ENCODE measurements at regions not wholly inside any gene's neighbourhood (a gene's known extent, or its start where the extent isn't known, plus 50 kb on each side); places are given as distances from the start of the nearest gene placed in this dataset.

- DNase-seq = no peak
Measured at GRCh38 chr2:103814016-103814415, 1039.9 kb upstream of the POU3F3 start.

DNA sequence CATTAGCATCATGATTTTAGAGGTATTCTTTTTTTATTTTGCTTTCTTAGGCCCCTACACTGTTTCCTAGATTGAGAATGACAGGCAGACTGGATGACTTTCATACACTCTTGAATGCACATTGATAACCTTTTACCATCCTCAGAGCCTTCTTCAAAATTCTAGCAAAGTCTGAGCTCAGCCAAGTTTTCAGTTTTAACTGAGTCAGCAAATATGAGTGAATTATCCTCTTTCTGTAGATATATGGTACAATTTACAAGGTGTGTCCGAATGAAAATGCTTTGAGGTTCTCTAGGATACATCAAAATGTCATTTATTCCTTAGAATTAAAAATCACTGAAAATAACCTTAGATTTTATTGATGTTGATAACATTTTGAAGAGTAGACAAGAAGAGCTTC, 1038.2 kb upstream of the POU3F3 start:
- DNase-seq = no peak

DNA sequence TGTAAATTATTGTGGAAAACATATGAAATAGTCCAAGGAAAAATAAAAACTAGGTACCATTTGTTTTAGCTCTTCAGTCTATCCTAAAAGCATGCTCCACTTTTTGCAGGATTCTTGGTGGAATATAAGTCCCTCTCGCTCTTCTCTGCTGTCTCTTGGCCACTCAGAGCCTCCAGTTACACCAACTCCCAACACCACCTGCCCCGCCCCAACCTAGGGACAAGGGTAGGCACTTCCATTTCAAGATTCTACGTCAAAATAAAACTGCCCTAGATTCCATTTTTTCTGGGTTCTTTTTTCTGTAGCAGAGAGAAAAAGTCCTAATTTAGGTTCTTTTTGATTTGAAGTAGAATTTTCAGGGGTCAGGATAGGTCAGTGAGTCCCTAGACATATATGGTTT, 1036.2 kb upstream of the POU3F3 start:
- no peak for DNase-seq

- DNase-seq = no peak
Measured at GRCh38 chr2:103818176-103818575, 1035.7 kb upstream of the POU3F3 start.

DNA sequence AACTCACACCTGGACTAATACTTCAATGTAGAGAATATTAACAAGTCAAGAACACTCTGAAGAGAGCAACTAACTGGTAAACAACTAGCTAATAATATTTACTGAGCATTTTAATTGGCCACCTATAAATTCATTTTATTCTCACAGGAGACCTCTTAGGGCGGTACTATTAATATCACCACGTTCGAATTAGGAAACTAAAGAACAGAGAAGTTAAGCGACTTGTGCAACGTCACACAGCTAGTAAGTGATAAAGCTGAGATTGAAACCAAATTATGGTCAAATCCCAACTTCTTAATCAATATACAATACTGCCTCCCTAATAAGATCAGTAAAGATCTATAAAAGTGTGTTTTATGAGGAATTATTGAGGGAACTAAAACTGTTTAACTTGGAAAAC, 1034.3 kb upstream of the POU3F3 start:
- DNase-seq = no peak

DNA sequence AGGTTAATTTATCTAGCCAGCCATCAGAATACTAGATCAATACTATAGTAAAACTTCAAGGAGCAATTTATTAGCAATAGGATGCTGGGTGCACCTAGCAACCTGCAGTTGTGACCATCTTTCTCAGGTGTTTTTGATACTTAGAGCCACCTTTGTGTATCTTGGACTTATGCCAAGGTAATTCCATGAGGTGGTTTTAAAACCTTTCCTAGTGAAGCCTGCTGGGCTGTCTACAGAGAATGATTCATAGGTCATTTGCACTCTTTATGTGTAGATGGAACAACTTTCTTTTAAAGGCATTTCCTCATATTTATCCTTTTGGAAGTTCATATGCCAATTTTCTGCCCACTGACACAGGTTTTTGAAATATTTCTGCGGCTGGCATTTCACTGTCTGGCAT, 1030.1 kb upstream of the POU3F3 start:
- DNase-seq = no peak

DNA sequence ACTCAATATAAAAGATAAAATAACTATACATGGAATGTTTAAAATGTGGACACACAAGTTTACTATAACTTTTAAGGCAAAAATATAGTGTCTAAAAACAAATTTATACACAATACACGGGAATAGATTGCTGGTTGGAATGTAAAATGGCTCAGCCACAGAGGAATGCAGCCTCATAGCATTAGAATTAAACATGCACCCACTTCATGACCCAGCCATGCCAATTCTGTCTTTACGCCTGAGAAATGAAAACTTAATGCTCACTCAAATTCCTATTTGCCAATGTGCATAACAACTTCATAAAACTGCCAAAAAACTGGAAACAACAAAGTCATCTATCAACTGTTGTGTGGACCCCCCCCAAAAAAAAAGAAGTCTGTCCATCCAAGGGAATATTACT, 1006.6 kb upstream of the POU3F3 start:
- no peak for DNase-seq

- no peak for DNase-seq
Measured at GRCh38 chr2:103859238-103859637, 994.7 kb upstream of the POU3F3 start.

DNA sequence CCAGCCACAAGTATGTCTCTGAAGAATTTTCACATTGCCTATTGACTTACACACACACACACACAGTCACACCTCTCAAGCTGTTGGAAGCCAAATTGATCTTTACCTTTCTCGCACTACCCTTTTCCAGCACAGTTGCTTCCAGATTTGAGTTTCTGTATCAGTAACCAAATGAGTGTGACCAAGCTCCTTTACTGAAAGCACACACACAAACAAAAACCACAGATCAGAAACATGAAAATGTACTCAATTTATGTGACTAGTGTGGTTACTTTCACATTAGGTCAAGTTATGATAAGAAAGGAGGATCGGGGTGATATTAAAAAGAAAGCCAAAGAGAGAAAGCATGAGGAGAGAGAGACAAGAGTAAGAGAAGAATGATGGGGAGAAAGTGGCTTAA, 993.9 kb upstream of the POU3F3 start:
- DNase-seq = no peak

- DNase-seq = no peak
Measured at GRCh38 chr2:103868396-103868795, 985.5 kb upstream of the POU3F3 start.

GRCh38 chr2:103873716-103874351, 980.1 kb upstream of the POU3F3 start:
- DNase-seq = no peak

- DNase-seq = no peak
Measured at GRCh38 chr2:103875131-103875530, 978.8 kb upstream of the POU3F3 start.

DNA sequence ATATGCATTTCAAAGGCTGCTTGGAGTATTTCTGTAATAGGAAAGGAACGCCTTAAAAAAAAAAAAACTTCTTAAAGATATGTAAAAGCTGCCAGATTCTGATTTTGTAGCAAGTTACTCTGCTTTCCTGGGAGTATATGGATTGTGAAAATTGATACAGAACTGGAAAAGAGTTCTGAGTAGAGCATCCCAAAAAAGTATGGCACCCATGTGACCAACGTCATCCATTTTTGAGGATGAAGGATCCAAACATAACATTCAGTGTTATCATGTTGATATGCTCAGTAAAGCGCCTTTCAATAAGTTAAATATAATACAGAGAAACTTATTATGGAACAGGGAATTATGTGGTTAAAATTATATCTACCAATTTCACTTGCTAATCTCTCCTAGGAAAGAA, 978.4 kb upstream of the POU3F3 start:
- DNase-seq = no peak

GRCh38 chr2:103876611-103877010, 977.3 kb upstream of the POU3F3 start:
- DNase-seq = no peak

DNA sequence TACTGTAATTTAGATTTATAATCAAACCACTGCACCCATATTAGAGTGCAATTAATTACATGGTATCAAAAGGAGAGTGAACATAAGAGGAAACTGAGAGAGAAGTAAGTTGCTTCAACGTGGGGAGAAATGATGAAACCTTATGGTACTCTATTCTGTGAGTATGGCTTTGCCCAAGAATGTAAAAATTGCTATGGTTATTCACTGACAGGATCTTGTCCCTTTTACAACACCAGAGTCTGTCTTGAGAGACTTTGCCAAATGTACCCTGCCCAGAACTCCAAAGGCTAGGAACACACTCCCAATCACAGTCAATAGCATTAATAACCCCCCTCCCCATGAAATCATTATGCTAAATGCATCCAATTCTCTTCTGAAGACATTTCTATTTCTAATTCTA, 974.8 kb upstream of the POU3F3 start:
- DNase-seq = no peak

DNA sequence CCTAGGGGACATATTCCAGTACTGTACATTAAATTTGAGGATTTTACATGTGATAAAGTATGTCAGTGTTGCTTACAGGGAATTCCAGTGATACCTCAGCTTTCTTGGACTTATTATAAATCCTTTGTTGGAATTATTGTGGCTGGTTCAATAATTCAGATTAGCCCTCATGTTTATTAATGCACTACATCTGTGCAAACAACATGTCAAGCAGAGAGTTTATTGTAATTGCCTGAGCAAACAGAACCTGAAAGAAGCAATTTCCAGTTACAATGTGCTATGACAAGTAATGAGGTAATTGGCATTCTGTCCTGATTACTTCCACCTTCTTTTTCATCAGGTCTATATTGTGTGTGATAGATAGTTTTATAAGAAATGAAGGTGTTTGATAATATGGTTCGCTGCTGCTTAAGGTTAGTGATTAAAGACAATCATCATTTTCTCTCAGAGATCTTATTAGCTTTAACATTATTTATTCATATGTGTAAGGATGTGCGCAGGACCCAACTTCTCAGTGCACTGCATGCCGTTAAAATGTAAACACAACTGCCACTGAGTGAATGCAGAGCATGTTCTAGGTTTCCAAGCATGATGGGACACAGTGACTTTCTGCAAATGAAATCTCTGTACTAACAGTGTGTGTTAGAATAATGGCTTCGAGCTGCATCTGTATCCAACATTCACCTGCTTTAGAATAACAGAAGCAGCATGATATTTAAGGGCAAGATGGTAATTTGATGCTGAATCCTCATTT, 973.7 kb upstream of the POU3F3 start:
- no peak for DNase-seq

- no peak for DNase-seq
Measured at GRCh38 chr2:103887625-103888024, 966.3 kb upstream of the POU3F3 start.

DNA sequence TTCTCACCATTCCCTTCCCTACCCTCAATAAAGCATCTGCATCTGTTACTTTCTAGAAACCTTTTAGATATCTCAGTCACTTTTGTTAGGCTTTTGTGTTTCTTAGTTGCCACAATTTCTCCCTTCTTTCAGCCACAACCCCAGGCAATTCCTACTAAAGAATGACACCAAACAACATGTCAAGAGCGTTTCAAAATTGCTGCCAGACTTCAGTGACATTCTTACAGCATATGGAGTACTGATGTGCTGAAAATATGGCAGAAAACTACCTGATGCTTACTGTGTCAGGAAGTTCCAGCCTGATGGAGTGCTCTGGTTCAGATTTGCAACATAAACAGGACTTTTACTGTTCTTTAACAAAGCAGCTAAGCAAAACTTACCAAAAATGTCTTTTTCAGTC, 957.7 kb upstream of the POU3F3 start:
- DNase-seq = no peak

DNA sequence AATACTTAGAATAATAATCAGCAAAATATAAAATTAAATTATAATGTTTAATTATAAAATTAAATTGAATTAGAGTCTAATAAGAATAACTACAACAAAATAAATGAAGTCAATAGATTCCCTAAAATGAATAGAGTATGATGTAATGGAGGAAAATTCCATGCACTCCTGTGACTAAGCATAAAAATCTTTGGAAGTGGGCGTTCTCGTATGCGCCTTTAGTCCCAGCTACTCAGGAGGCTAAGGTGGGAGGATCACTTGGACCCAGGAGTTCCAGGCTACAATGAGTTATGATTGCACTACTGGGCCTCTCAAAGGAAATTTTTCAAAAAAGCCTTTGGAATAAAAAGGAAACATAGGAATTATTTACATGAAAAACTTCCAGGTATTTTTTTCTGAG, 955.4 kb upstream of the POU3F3 start:
- no peak for DNase-seq

- no peak for DNase-seq
Measured at GRCh38 chr2:103902347-103902746, 951.6 kb upstream of the POU3F3 start.

DNA sequence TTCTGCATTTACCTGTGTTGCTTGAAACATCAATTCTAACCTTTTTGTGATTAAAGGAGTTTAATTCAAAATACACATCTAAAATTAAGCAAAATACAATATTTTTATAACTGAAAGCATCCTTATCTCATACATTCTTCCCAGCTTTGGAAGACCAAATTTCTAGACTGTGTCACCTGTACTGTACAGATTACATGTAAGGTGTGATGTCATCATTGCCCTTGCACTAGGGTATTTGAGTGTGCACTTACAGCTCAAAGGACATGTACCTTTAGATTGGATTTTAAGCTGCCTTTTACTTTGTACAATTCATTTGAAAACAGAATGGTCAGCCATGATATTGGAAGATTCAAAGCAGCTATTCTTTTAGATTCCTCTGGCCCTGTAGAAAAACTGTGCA, 932.8 kb upstream of the POU3F3 start:
- no peak for DNase-seq

GRCh38 chr2:103942199-103942598, 911.7 kb upstream of the POU3F3 start:
- DNase-seq = no peak

GRCh38 chr2:103945083-103945482, 908.8 kb upstream of the POU3F3 start:
- no peak for DNase-seq

DNA sequence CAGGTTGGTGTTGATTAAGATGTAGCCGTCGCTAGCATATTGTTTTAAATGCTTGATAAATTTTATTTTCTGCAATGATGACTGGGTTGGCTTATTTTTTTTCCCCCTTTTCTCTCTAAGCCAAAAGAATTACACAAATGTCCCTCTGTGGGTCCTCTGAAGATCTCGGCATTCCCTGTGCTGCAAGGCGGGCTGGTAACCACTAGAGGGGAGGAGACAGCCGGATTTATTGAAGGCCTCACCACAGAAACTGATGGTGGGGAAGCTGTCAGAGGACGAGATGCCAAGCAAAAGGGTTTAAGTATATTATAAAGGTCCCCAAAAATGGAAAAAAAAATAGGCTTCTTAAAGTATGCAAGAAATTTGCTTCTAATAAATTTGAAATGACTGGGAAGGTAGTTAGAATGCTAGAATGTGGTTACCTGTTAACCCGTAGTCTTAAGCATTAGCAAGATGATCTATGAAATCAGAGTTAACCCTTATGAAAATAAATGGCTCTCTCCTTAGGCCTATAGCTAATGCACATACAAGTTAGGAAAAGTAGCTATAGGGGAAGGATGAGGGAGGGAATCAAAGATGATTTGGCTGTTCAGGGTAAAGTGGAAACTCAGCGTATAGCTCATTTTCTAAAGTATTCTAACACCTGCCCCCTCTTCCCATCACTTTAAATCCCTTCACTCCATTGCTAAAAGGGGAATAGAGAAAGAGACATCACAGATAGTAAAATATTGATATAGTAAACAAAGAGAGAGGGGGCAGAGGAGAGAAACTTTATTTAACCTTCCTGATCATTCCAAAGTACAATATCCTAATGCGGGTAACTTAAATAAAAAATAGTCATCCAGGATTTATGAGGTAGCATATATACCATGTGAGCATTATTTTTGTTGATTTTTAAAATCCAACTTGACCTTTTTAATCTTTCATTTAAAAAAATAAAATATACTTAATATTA, 894.5 kb upstream of the POU3F3 start:
- peak; percentile 3 to 20 for DNase-seq

All from AML-193 (cell line).